HG03108 (cell line): ENCODE measurements at regions not wholly inside any gene's neighbourhood (a gene's known extent, or its start where the extent isn't known, plus 50 kb on each side); places are given as distances from the start of the nearest gene placed in this dataset.

Experiments used
- ATAC-seq: cut with Tn5 transposase; IDR thresholded peaks from one replicate; pipeline ENCODE4 v1.9.1; 2021; ENCODE audit warnings: moderate library complexity; ENCODE audit not compliant: unreplicated experiment

- no peak for ATAC-seq
Observed at GRCh38 chr15:93583552-93583951, 494.5 kb upstream of the RGMA start.

- no peak for ATAC-seq
Observed at GRCh38 chr15:93570527-93570926, 481.5 kb upstream of the RGMA start.

GRCh38 chr15:93566762-93567161, 477.8 kb upstream of the RGMA start:
- no peak for ATAC-seq

GRCh38 chr15:93565201-93565600, 476.2 kb upstream of the RGMA start:
- ATAC-seq: no peak

GRCh38 chr15:93563218-93563617, 474.2 kb upstream of the RGMA start:
- no peak for ATAC-seq

- no peak for ATAC-seq
Observed at GRCh38 chr15:93562395-93563123, 473.5 kb upstream of the RGMA start.

GRCh38 chr15:93557696-93558095, 468.7 kb upstream of the RGMA start:
- ATAC-seq: no peak

GRCh38 chr15:93553167-93553935, 464.3 kb upstream of the RGMA start:
- ATAC-seq: no peak

- no peak for ATAC-seq
Observed at GRCh38 chr15:93543093-93543492, 454.1 kb upstream of the RGMA start.

GRCh38 chr15:93527374-93528050, 438.5 kb upstream of the RGMA start:
- ATAC-seq: no peak

- no peak for ATAC-seq
Observed at GRCh38 chr15:93524432-93524831, 435.4 kb upstream of the RGMA start.

GRCh38 chr15:93523481-93523880, 434.5 kb upstream of the RGMA start:
- ATAC-seq: no peak

GRCh38 chr15:93520206-93520605, 431.2 kb upstream of the RGMA start:
- ATAC-seq: no peak

- no peak for ATAC-seq
Observed at GRCh38 chr15:93519599-93519998, 430.6 kb upstream of the RGMA start.

- no peak for ATAC-seq
Observed at GRCh38 chr15:93517176-93517575, 428.2 kb upstream of the RGMA start.

- ATAC-seq: no peak
Observed at GRCh38 chr15:93515256-93516051, 426.4 kb upstream of the RGMA start.

GRCh38 chr15:93506646-93507045, 417.6 kb upstream of the RGMA start:
- ATAC-seq: no peak

GRCh38 chr15:93505506-93505905, 416.5 kb upstream of the RGMA start:
- no peak for ATAC-seq

- no peak for ATAC-seq
Observed at GRCh38 chr15:93501946-93502345, 412.9 kb upstream of the RGMA start.

GRCh38 chr15:93500155-93500554, 411.1 kb upstream of the RGMA start:
- no peak for ATAC-seq

- no peak for ATAC-seq
Observed at GRCh38 chr15:93497291-93497690, 408.3 kb upstream of the RGMA start.
